ENCODE measurements at regions not wholly inside any gene's neighbourhood (a gene's known extent, or its start where the extent isn't known, plus 50 kb on each side); places are given as distances from the start of the nearest gene placed in this dataset.

GRCh38 chr20:39295301-39295700, 333.2 kb downstream of the DHX35 start:
- Mint-ChIP-seq H3K36me3 (ENCODE audit: low read depth) (peaks cover 3% of the 10 kb centered on the region; the same call in 1 of the 3 replicates), H3K27ac (no peak overlapping the region), H3K27me3 (ENCODE audit: insufficient read depth, low read depth, poor library complexity) (no peaks in the 10 kb centered on the region), H3K9me3 (peaks cover 9% of the 10 kb centered on the region; the same call in 2 of the 3 replicates), H3K4me3 (no peak overlapping the region), H3K4me1 (peaks cover 25% of the 10 kb centered on the region)
- no peak overlapping the region for H2AFZ ChIP-seq
- H3K27me3 ChIP-seq (ENCODE audit: insufficient read depth): no peaks in the 10 kb centered on the region
- H4K20me1 ChIP-seq (replicated peaks; ENCODE audit: insufficient read depth): no peaks in the 10 kb centered on the region
- TF ChIP-seq JUNB (IDR thresholded peaks at IDR 0.05; ENCODE audit: unreplicated experiment) (no peak), NANOG (IDR thresholded peaks at IDR 0.05; ENCODE audit: borderline replicate concordance) (no peak), STAT1 (IDR thresholded peaks at IDR 0.05; ENCODE audit: unreplicated experiment) (no peak), ZNF331 (CRISPR knock-in tag; IDR thresholded peaks at IDR 0.05; ENCODE audit: low read depth) (no peak), ZNF114 (CRISPR knock-in tag; IDR thresholded peaks at IDR 0.05) (no peak), EZH2 (IDR thresholded peaks at IDR 0.05; ENCODE audit: low read depth, unreplicated experiment) (no peak), EZH2phosphoT487 (IDR thresholded peaks at IDR 0.05; ENCODE audit: unreplicated experiment) (no peak), CTCF (conservative IDR thresholded peaks at IDR 0.05; ENCODE audit: low read depth in 2 of 2) (no peak), CREB1 (CRISPR knock-in tag; IDR thresholded peaks at IDR 0.05; ENCODE audit: low read depth) (no peak), POLR2AphosphoS5 (IDR thresholded peaks at IDR 0.05; ENCODE audit: low read depth) (no peak)
- TF ChIP-seq, protein P1, sequence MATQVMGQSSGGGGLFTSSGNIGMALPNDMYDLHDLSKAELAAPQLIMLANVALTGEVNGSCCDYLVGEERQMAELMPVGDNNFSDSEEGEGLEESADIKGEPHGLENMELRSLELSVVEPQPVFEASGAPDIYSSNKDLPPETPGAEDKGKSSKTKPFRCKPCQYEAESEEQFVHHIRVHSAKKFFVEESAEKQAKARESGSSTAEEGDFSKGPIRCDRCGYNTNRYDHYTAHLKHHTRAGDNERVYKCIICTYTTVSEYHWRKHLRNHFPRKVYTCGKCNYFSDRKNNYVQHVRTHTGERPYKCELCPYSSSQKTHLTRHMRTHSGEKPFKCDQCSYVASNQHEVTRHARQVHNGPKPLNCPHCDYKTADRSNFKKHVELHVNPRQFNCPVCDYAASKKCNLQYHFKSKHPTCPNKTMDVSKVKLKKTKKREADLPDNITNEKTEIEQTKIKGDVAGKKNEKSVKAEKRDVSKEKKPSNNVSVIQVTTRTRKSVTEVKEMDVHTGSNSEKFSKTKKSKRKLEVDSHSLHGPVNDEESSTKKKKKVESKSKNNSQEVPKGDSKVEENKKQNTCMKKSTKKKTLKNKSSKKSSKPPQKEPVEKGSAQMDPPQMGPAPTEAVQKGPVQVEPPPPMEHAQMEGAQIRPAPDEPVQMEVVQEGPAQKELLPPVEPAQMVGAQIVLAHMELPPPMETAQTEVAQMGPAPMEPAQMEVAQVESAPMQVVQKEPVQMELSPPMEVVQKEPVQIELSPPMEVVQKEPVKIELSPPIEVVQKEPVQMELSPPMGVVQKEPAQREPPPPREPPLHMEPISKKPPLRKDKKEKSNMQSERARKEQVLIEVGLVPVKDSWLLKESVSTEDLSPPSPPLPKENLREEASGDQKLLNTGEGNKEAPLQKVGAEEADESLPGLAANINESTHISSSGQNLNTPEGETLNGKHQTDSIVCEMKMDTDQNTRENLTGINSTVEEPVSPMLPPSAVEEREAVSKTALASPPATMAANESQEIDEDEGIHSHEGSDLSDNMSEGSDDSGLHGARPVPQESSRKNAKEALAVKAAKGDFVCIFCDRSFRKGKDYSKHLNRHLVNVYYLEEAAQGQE (IDR thresholded peaks at IDR 0.05; ENCODE audit: unreplicated experiment): no peak
- TF ChIP-seq, protein P2, sequence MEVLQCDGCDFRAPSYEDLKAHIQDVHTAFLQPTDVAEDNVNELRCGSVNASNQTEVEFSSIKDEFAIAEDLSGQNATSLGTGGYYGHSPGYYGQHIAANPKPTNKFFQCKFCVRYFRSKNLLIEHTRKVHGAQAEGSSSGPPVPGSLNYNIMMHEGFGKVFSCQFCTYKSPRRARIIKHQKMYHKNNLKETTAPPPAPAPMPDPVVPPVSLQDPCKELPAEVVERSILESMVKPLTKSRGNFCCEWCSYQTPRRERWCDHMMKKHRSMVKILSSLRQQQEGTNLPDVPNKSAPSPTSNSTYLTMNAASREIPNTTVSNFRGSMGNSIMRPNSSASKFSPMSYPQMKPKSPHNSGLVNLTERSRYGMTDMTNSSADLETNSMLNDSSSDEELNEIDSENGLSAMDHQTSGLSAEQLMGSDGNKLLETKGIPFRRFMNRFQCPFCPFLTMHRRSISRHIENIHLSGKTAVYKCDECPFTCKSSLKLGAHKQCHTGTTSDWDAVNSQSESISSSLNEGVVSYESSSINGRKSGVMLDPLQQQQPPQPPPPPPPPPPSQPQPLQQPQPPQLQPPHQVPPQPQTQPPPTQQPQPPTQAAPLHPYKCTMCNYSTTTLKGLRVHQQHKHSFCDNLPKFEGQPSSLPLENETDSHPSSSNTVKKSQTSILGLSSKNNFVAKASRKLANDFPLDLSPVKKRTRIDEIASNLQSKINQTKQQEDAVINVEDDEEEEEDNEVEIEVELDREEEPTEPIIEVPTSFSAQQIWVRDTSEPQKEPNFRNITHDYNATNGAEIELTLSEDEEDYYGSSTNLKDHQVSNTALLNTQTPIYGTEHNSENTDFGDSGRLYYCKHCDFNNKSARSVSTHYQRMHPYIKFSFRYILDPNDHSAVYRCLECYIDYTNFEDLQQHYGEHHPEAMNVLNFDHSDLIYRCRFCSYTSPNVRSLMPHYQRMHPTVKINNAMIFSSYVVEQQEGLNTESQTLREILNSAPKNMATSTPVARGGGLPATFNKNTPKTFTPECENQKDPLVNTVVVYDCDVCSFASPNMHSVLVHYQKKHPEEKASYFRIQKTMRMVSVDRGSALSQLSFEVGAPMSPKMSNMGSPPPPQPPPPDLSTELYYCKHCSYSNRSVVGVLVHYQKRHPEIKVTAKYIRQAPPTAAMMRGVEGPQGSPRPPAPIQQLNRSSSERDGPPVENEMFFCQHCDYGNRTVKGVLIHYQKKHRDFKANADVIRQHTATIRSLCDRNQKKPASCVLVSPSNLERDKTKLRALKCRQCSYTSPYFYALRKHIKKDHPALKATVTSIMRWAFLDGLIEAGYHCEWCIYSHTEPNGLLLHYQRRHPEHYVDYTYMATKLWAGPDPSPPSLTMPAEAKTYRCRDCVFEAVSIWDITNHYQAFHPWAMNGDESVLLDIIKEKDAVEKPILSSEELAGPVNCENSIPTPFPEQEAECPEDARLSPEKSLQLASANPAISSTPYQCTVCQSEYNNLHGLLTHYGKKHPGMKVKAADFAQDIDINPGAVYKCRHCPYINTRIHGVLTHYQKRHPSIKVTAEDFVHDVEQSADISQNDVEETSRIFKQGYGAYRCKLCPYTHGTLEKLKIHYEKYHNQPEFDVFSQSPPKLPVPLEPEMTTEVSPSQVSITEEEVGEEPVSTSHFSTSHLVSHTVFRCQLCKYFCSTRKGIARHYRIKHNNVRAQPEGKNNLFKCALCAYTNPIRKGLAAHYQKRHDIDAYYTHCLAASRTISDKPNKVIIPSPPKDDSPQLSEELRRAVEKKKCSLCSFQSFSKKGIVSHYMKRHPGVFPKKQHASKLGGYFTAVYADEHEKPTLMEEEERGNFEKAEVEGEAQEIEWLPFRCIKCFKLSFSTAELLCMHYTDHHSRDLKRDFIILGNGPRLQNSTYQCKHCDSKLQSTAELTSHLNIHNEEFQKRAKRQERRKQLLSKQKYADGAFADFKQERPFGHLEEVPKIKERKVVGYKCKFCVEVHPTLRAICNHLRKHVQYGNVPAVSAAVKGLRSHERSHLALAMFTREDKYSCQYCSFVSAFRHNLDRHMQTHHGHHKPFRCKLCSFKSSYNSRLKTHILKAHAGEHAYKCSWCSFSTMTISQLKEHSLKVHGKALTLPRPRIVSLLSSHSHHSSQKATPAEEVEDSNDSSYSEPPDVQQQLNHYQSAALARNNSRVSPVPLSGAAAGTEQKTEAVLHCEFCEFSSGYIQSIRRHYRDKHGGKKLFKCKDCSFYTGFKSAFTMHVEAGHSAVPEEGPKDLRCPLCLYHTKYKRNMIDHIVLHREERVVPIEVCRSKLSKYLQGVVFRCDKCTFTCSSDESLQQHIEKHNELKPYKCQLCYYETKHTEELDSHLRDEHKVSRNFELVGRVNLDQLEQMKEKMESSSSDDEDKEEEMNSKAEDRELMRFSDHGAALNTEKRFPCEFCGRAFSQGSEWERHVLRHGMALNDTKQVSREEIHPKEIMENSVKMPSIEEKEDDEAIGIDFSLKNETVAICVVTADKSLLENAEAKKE (CRISPR knock-in tag; IDR thresholded peaks at IDR 0.05): no peak
- TF ChIP-seq, protein P3, sequence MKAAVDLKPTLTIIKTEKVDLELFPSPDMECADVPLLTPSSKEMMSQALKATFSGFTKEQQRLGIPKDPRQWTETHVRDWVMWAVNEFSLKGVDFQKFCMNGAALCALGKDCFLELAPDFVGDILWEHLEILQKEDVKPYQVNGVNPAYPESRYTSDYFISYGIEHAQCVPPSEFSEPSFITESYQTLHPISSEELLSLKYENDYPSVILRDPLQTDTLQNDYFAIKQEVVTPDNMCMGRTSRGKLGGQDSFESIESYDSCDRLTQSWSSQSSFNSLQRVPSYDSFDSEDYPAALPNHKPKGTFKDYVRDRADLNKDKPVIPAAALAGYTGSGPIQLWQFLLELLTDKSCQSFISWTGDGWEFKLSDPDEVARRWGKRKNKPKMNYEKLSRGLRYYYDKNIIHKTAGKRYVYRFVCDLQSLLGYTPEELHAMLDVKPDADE (IDR thresholded peaks at IDR 0.05): no peak
- H3K4me1 ChIP-seq (ENCODE audit: insufficient read depth): peaks cover 22% of the 10 kb centered on the region
- no peak overlapping the region for H3K4me2 ChIP-seq
- no peaks in the 10 kb centered on the region for H3K36me3 ChIP-seq (ENCODE audit: insufficient read depth)
- DNase-seq (ENCODE audit: low spot score) (no peak), ATAC-seq (no peak)
- H3K4me3 ChIP-seq: no peak overlapping the region
- H3K79me2 ChIP-seq (replicated peaks; ENCODE audit: insufficient read depth): no peaks in the 10 kb centered on the region
- no peak overlapping the region for H3K27ac ChIP-seq (ENCODE audit: low read depth)
- no peaks in the 10 kb centered on the region for H3F3A ChIP-seq (replicated peaks; ENCODE audit: low read depth)
- peaks cover 5% of the 10 kb centered on the region; the same call in 1 of the 2 replicates for H3K9me2 ChIP-seq (ENCODE audit: insufficient read depth)
